ENCODE measurements at regions not wholly inside any gene's neighbourhood (a gene's known extent, or its start where the extent isn't known, plus 50 kb on each side); places are given as distances from the start of the nearest gene placed in this dataset.
A peak's percentile ranks its signal among the peaks of the same experiment; 100 is the strongest.
"Not testable (repeated sequence)": the region's sequence is repeated elsewhere in the genome, so short reads cannot be mapped to it uniquely, and the experiment has no call there.

DNA sequence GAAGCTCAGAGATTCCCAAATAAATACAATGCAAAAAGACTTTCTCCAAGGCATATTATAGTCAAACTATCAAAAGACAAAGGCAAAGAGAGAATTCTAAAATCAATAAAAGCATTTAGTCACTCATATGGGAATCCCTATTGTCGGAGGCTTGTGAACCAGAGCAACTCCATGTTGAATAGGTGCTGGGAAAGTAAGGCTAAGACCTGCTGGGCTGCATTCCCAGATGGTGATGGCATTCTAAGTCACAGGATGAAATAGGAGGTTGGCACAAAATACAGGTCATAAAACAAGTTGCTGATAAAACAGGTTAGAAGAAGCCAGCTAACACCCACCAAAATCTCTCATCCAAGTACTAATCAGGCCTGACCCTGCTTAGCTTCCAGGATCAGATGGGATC lies 84.5 kb downstream of the JRKL start:
- whole genome bisulfite sequencing, result 97% methylated on average over 1 of the region's 1 CpG
- peaks cover 3% of the 10 kb centered on the region for H3K9me3 ChIP-seq (ENCODE audit: control insufficient read depth, low read length)

DNA sequence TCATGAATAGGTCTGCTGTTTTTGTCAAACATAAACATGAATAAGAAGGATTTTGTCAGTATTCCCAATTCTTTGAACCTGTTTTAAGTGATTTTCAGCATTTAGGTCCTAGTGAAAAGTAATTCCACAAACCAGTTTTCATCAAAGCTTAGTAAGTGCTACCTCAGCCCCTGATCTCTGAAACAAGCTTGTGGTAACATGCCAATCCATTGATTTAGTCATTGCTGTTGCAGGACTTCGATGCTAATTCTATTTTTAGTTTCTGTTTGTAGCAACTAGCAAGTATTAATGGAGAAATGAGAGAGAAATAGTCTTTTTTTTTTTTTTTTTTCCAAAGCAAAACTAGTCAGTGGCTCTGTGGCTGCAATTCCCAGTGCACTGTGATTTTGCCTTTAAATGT lies 91.4 kb downstream of the JRKL start:
- intact Hi-C loops (cut with DNase I), result no loop called here
- Histone ChIP-seq H3K9me3 (ENCODE audit: control insufficient read depth, low read length) (no peaks in the 10 kb centered on the region), H3K27ac (ENCODE audit: low read length) (no peak overlapping the region), H3K27me3 (ENCODE audit: control insufficient read depth, insufficient read depth) (no peaks in the 10 kb centered on the region), H3K4me1 (ENCODE audit: control insufficient read depth, insufficient read depth, low read length) (peaks cover 5% of the 10 kb centered on the region), H3K4me3 (ENCODE audit: low read length) (no peak overlapping the region)
- 8% methylated on average over 1 of the region's 1 CpG for WGBS
- ATAC-seq (no peak), DNase-seq (no peak)

More for the DNA sequence above, 84.5 kb downstream of the JRKL start:
- Histone ChIP-seq H3K4me3 (ENCODE audit: low read length) (no peak overlapping the region), H3K4me1 (ENCODE audit: control insufficient read depth, insufficient read depth, low read length) (no peaks in the 10 kb centered on the region), H3K27ac (ENCODE audit: low read length) (no peak overlapping the region), H3K27me3 (ENCODE audit: control insufficient read depth, insufficient read depth) (no peaks in the 10 kb centered on the region)
- ATAC-seq (no peak), DNase-seq (no peak)
- intact Hi-C loops (cut with DNase I), result no loop called here

GRCh38 chr11:96481771-96482170 lies 92.0 kb downstream of the JRKL start:
- H3K4me3 ChIP-seq (ENCODE audit: low read length), result no peak overlapping the region
- H3K9me3 ChIP-seq (ENCODE audit: control insufficient read depth, low read length), result no peaks in the 10 kb centered on the region
- H3K27ac ChIP-seq (ENCODE audit: low read length), result no peak overlapping the region
- WGBS, result 14% methylated on average over 1 of the region's 1 CpG
- ATAC-seq (peak; percentile 59 to 88), DNase-seq (no peak)
- intact Hi-C loops (cut with DNase I), result no loop called here
- H3K27me3 ChIP-seq (ENCODE audit: control insufficient read depth, insufficient read depth), result no peaks in the 10 kb centered on the region
- H3K4me1 ChIP-seq (ENCODE audit: control insufficient read depth, insufficient read depth, low read length), result peaks cover 5% of the 10 kb centered on the region

GRCh38 chr11:96482193-96482592 lies 92.4 kb downstream of the JRKL start:
- no peak for DNase-seq
- Histone ChIP-seq H3K27me3 (ENCODE audit: control insufficient read depth, insufficient read depth) (no peaks in the 10 kb centered on the region), H3K4me1 (ENCODE audit: control insufficient read depth, insufficient read depth, low read length) (peaks cover 5% of the 10 kb centered on the region), H3K9me3 (ENCODE audit: control insufficient read depth, low read length) (no peaks in the 10 kb centered on the region), H3K27ac (ENCODE audit: low read length) (no peak overlapping the region), H3K4me3 (ENCODE audit: low read length) (no peak overlapping the region)
- intact Hi-C loops (cut with DNase I), result no loop called here
- 52% methylated on average over 2 of the region's 2 CpGs for WGBS
- peak in 1 of 2 donors; percentile 81 for ATAC-seq

GRCh38 chr11:96483374-96483955 lies 93.7 kb downstream of the JRKL start:
- no peak for DNase-seq
- Histone ChIP-seq H3K9me3 (ENCODE audit: control insufficient read depth, low read length) (no peaks in the 10 kb centered on the region), H3K4me1 (ENCODE audit: control insufficient read depth, insufficient read depth, low read length) (peaks cover 5% of the 10 kb centered on the region), H3K27ac (ENCODE audit: low read length) (no peak overlapping the region), H3K4me3 (ENCODE audit: low read length) (no peak overlapping the region), H3K27me3 (ENCODE audit: control insufficient read depth, insufficient read depth) (no peaks in the 10 kb centered on the region)
- intact Hi-C loops (cut with DNase I), result no loop called here
- ATAC-seq, result no peak

GRCh38 chr11:96484361-96484760 lies 94.5 kb downstream of the JRKL start:
- DNase-seq, result no peak
- intact Hi-C loops (cut with DNase I), result no loop called here
- H3K27ac ChIP-seq (ENCODE audit: low read length), result no peak overlapping the region
- H3K27me3 ChIP-seq (ENCODE audit: control insufficient read depth, insufficient read depth), result no peaks in the 10 kb centered on the region
- H3K4me1 ChIP-seq (ENCODE audit: control insufficient read depth, insufficient read depth, low read length), result peaks cover 5% of the 10 kb centered on the region
- H3K4me3 ChIP-seq (ENCODE audit: low read length), result no peak overlapping the region
- ATAC-seq, result no peak
- no peaks in the 10 kb centered on the region for H3K9me3 ChIP-seq (ENCODE audit: control insufficient read depth, low read length)

DNA sequence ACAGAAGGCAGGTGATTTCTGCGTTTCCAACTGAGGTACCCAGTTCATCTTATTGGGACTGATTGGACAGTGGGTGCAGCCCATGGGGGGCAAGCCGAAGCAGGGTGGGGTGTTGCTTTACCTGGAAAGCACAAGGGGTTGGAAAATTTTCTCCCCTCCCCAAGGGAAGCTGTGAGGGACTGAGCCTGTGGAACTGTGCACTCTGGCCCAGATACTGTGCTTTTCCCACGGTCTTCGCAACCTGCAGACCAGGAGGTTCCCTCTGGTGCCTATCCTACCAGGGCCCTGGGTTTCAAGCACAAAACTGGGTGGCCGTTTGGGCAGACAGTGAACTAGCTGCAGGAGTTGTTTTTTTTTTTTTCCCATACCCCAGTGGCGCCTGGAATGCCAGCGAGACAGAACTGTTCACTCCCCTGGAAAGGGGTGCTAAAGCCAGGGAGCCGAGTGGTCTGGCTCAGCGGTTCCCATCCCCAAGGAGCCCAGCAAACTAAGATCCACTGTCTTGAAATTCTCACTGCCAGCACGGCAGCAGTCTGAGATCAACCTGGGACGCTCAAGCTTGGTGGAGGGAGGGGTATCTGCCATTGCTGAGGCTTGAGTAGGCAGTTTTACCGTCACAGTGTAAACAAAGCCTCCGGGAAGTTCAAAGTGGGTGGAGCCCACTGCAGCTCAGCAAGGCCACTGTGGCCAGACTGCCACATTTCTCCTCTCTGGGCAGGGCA lies 97.2 kb downstream of the JRKL start:
- intact Hi-C loops (cut with DNase I), result no loop called here
- Histone ChIP-seq H3K27ac (ENCODE audit: low read length) (no peak overlapping the region), H3K4me3 (ENCODE audit: low read length) (no peak overlapping the region), H3K9me3 (ENCODE audit: control insufficient read depth, low read length) (no peaks in the 10 kb centered on the region), H3K4me1 (ENCODE audit: control insufficient read depth, insufficient read depth, low read length) (peaks cover 5% of the 10 kb centered on the region), H3K27me3 (ENCODE audit: control insufficient read depth, insufficient read depth) (no peaks in the 10 kb centered on the region)
- no peak for ATAC-seq
- peak in 1 of 3 donors; percentile 34 for DNase-seq
- WGBS, result 61% methylated on average over 13 of the region's 13 CpGs

- H3K9me3 ChIP-seq (ENCODE audit: control insufficient read depth, low read length); intact Hi-C loops (cut with DNase I); H3K27me3 ChIP-seq (ENCODE audit: control insufficient read depth, insufficient read depth); H3K4me3 ChIP-seq (ENCODE audit: low read length); ATAC-seq; H3K27ac ChIP-seq (ENCODE audit: low read length); DNase-seq; H3K4me1 ChIP-seq (ENCODE audit: control insufficient read depth, insufficient read depth, low read length): not testable (repeated sequence)
- 89% methylated on average over 3 of the region's 3 CpGs for WGBS
Measured at GRCh38 chr11:96488911-96489310, 99.1 kb downstream of the JRKL start.

- intact Hi-C loops (cut with DNase I), result no loop called here
- DNase-seq (no peak), ATAC-seq (no peak)
- Histone ChIP-seq H3K4me1 (ENCODE audit: control insufficient read depth, insufficient read depth, low read length) (no peaks in the 10 kb centered on the region), H3K27ac (ENCODE audit: low read length) (no peak overlapping the region), H3K9me3 (ENCODE audit: control insufficient read depth, low read length) (no peaks in the 10 kb centered on the region), H3K4me3 (ENCODE audit: low read length) (no peak overlapping the region), H3K27me3 (ENCODE audit: control insufficient read depth, insufficient read depth) (no peaks in the 10 kb centered on the region)
- WGBS, result 84% methylated on average over 3 of the region's 3 CpGs
Measured at GRCh38 chr11:96500440-96500839, 110.6 kb downstream of the JRKL start.

GRCh38 chr11:96506041-96506440 lies 116.2 kb downstream of the JRKL start:
- Histone ChIP-seq H3K27me3 (ENCODE audit: control insufficient read depth, insufficient read depth) (no peaks in the 10 kb centered on the region), H3K4me3 (ENCODE audit: low read length) (no peak overlapping the region), H3K4me1 (ENCODE audit: control insufficient read depth, insufficient read depth, low read length) (no peaks in the 10 kb centered on the region), H3K27ac (ENCODE audit: low read length) (no peak overlapping the region), H3K9me3 (ENCODE audit: control insufficient read depth, low read length) (no peaks in the 10 kb centered on the region)
- no peak for DNase-seq
- WGBS, result 96% methylated on average over 1 of the region's 1 CpG
- ATAC-seq, result no peak
- intact Hi-C loops (cut with DNase I), result no loop called here

DNA sequence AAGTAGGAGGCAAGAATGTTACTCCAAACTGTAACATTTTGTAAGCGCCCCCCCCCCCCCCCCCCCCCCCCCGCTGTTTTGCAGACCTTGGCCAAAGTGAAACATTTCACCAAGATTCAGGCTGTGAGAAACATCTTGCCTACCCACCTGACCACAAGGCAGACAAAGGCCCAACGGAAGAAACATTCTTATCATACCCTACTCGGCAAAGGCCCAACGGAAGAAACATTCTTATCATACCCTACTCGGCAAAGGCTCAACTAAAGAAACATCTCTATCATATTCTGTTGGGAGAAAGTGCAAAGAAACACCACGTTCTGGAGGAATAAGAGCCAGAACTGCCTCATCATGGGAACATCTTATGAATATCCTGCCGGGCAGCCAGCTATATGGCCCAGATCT lies 117.1 kb downstream of the JRKL start:
- Histone ChIP-seq H3K27ac (ENCODE audit: low read length) (no peak overlapping the region), H3K4me1 (ENCODE audit: control insufficient read depth, insufficient read depth, low read length) (no peaks in the 10 kb centered on the region), H3K4me3 (ENCODE audit: low read length) (no peak overlapping the region), H3K9me3 (ENCODE audit: control insufficient read depth, low read length) (no peaks in the 10 kb centered on the region), H3K27me3 (ENCODE audit: control insufficient read depth, insufficient read depth) (no peaks in the 10 kb centered on the region)
- WGBS, result 37% methylated on average over 8 of the region's 8 CpGs
- intact Hi-C loops (cut with DNase I), result no loop called here
- DNase-seq, result no peak
- no peak for ATAC-seq

DNA sequence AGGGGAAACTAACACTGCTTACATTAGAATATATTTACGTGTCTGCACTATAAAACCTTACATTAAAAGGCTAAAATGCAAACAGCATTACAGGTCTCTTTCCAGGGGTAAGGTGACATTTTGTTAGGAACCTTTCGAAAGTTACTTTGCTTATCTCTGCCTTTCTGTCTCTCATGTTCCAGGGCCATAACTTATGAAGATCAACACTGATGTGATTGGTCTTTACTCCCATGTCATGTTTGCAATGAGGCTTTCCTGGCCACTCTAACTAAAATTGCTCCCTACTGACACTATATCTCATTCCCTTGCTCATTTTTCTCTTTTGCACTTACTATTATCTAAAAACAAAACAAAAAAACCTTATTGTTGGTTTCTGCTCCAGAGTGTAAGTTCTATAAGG lies 119.0 kb downstream of the JRKL start:
- ATAC-seq (no peak), DNase-seq (no peak)
- no peaks in the 10 kb centered on the region for H3K27me3 ChIP-seq (ENCODE audit: control insufficient read depth, insufficient read depth)
- no peaks in the 10 kb centered on the region for H3K4me1 ChIP-seq (ENCODE audit: control insufficient read depth, insufficient read depth, low read length)
- H3K27ac ChIP-seq (ENCODE audit: low read length), result no peak overlapping the region
- H3K9me3 ChIP-seq (ENCODE audit: control insufficient read depth, low read length), result no peaks in the 10 kb centered on the region
- no peak overlapping the region for H3K4me3 ChIP-seq (ENCODE audit: low read length)
- 88% methylated on average over 2 of the region's 2 CpGs for WGBS
- intact Hi-C loops (cut with DNase I), result no loop called here

All from right cardiac atrium (tissue), 5 donors.